ENCODE measurements at regions not wholly inside any gene's neighbourhood (a gene's known extent, or its start where the extent isn't known, plus 50 kb on each side); places are given as distances from the start of the nearest gene placed in this dataset.

- no peak overlapping the region for H3K4me3 Mint-ChIP-seq
- no peak for DNase-seq (ENCODE audit: low spot score)
- ChIA-PET CTCF (interaction anchor here (1.4 kb wide), 1 partner anchor 10 kb away, joined by 4 read pairs; no protein-coding TSS in a partner anchor), POLR2A (no interaction called here)
- no peaks in the 10 kb centered on the region for H3K27me3 Mint-ChIP-seq (ENCODE audit: low read depth)
- no peaks in the 10 kb centered on the region for H3K4me1 Mint-ChIP-seq
- H3K27ac Mint-ChIP-seq, result no peak overlapping the region
- no peak for ATAC-seq
- H3K9me3 Mint-ChIP-seq, result peaks cover 8% of the 10 kb centered on the region
- no peaks in the 10 kb centered on the region for H3K36me3 Mint-ChIP-seq
- no peak for TF ChIP-seq ETV6 (CRISPR knock-in tag; IDR thresholded peaks at IDR 0.05)
- TF ChIP-seq, protein P1, sequence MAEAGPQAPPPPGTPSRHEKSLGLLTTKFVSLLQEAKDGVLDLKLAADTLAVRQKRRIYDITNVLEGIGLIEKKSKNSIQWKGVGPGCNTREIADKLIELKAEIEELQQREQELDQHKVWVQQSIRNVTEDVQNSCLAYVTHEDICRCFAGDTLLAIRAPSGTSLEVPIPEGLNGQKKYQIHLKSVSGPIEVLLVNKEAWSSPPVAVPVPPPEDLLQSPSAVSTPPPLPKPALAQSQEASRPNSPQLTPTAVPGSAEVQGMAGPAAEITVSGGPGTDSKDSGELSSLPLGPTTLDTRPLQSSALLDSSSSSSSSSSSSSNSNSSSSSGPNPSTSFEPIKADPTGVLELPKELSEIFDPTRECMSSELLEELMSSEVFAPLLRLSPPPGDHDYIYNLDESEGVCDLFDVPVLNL (CRISPR knock-in tag; IDR thresholded peaks at IDR 0.05; ENCODE audit: borderline replicate concordance, low read depth), result no peak
- TF ChIP-seq ZNF232 (CRISPR knock-in tag; IDR thresholded peaks at IDR 0.05), result no peak
- no peak for TF ChIP-seq FOXK1 (CRISPR knock-in tag; IDR thresholded peaks at IDR 0.05)
- TF ChIP-seq TEAD4 (CRISPR knock-in tag; IDR thresholded peaks at IDR 0.05), result no peak
- TF ChIP-seq MYBL2 (CRISPR knock-in tag; IDR thresholded peaks at IDR 0.05), result no peak
- no peak for TF ChIP-seq SOX15 (CRISPR knock-in tag; IDR thresholded peaks at IDR 0.05)
- TF ChIP-seq GRHL2 (CRISPR knock-in tag; IDR thresholded peaks at IDR 0.05; ENCODE audit: insufficient replicate concordance, severe bottlenecking), result no peak
- TF ChIP-seq ZMAT4 (CRISPR knock-in tag; IDR thresholded peaks at IDR 0.05), result no peak
- no peak for TF ChIP-seq AR (CRISPR knock-in tag; IDR thresholded peaks at IDR 0.05)
- no peak for TF ChIP-seq RORB (CRISPR knock-in tag; IDR thresholded peaks at IDR 0.05)
- no peak for TF ChIP-seq TP53 (CRISPR knock-in tag; IDR thresholded peaks at IDR 0.05)
Measured at GRCh38 chr5:99070822-99071221, 142.0 kb upstream of the CHD1 start.

DNA sequence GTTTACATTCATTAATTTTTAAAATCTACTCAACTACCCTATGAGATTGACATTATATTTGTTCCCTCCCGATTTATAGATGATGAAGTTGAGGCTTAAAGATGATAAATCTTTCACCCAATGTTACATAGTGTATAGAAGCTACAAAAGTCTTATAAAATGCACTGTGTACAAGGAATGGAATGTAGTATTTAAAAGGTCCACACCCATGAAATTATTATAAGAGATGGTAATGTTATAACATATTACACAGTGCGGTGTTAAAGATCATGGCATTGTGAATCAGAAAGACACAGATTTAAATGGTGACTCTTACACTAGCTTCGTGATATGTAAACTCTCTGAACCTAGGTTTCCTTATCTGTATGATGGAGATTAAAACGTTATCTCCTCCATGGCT lies 141.6 kb upstream of the CHD1 start:
- no peak for DNase-seq (ENCODE audit: low spot score)
- H3K27me3 Mint-ChIP-seq (ENCODE audit: low read depth), result no peaks in the 10 kb centered on the region
- H3K36me3 Mint-ChIP-seq, result no peaks in the 10 kb centered on the region
- ChIA-PET POLR2A (no interaction called here), CTCF (interaction anchor here (1.4 kb wide), 1 partner anchor 10 kb away, joined by 4 read pairs; no protein-coding TSS in a partner anchor)
- H3K4me1 Mint-ChIP-seq, result no peaks in the 10 kb centered on the region
- no peak overlapping the region for H3K4me3 Mint-ChIP-seq
- H3K9me3 Mint-ChIP-seq, result peaks cover 8% of the 10 kb centered on the region
- no peak for ATAC-seq
- no peak overlapping the region for H3K27ac Mint-ChIP-seq
- no peak for TF ChIP-seq ZNF671 (CRISPR knock-in tag; IDR thresholded peaks at IDR 0.05)
- no peak for TF ChIP-seq NR1H2 (CRISPR knock-in tag; IDR thresholded peaks at IDR 0.05)
- TF ChIP-seq ZNF416 (CRISPR knock-in tag; IDR thresholded peaks at IDR 0.05), result no peak
- TF ChIP-seq CREM (CRISPR knock-in tag; IDR thresholded peaks at IDR 0.05), result no peak
- no peak for TF ChIP-seq CBFB (CRISPR knock-in tag; IDR thresholded peaks at IDR 0.05; ENCODE audit: low read depth)
- TF ChIP-seq, protein P2, sequence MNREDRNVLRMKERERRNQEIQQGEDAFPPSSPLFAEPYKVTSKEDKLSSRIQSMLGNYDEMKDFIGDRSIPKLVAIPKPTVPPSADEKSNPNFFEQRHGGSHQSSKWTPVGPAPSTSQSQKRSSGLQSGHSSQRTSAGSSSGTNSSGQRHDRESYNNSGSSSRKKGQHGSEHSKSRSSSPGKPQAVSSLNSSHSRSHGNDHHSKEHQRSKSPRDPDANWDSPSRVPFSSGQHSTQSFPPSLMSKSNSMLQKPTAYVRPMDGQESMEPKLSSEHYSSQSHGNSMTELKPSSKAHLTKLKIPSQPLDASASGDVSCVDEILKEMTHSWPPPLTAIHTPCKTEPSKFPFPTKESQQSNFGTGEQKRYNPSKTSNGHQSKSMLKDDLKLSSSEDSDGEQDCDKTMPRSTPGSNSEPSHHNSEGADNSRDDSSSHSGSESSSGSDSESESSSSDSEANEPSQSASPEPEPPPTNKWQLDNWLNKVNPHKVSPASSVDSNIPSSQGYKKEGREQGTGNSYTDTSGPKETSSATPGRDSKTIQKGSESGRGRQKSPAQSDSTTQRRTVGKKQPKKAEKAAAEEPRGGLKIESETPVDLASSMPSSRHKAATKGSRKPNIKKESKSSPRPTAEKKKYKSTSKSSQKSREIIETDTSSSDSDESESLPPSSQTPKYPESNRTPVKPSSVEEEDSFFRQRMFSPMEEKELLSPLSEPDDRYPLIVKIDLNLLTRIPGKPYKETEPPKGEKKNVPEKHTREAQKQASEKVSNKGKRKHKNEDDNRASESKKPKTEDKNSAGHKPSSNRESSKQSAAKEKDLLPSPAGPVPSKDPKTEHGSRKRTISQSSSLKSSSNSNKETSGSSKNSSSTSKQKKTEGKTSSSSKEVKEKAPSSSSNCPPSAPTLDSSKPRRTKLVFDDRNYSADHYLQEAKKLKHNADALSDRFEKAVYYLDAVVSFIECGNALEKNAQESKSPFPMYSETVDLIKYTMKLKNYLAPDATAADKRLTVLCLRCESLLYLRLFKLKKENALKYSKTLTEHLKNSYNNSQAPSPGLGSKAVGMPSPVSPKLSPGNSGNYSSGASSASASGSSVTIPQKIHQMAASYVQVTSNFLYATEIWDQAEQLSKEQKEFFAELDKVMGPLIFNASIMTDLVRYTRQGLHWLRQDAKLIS (CRISPR knock-in tag; IDR thresholded peaks at IDR 0.05; ENCODE audit: borderline replicate concordance), result no peak
- TF ChIP-seq CREB1 (CRISPR knock-in tag; IDR thresholded peaks at IDR 0.05), result no peak
- no peak for TF ChIP-seq STAT6 (CRISPR knock-in tag; conservative IDR thresholded peaks at IDR 0.05; ENCODE audit: low read depth)
- no peak for TF ChIP-seq TEAD1 (CRISPR knock-in tag; IDR thresholded peaks at IDR 0.05)
- no peak for TF ChIP-seq ZMAT4 (CRISPR knock-in tag; IDR thresholded peaks at IDR 0.05)
- no peak for TF ChIP-seq GRHL2 (CRISPR knock-in tag; IDR thresholded peaks at IDR 0.05; ENCODE audit: insufficient replicate concordance, severe bottlenecking)
- TF ChIP-seq AR (CRISPR knock-in tag; IDR thresholded peaks at IDR 0.05), result no peak

Data from WTC11 (cell line).